Superior temporal gyrus (tissue), 1 donor: ENCODE measurements at regions not wholly inside any gene's neighbourhood (a gene's known extent, or its start where the extent isn't known, plus 50 kb on each side); places are given as distances from the start of the nearest gene placed in this dataset.
A peak's percentile ranks its signal among the peaks of the same experiment; 100 is the strongest.
"Not testable (repeated sequence)": the region's sequence is repeated elsewhere in the genome, so short reads cannot be mapped to it uniquely, and the experiment has no call there.

Experiments used
- DNase-seq: peaks from one replicate; pipeline ENCODE4 v3.0.0-alpha.2; 2016; ENCODE audit errors: extremely low spot score

DNA sequence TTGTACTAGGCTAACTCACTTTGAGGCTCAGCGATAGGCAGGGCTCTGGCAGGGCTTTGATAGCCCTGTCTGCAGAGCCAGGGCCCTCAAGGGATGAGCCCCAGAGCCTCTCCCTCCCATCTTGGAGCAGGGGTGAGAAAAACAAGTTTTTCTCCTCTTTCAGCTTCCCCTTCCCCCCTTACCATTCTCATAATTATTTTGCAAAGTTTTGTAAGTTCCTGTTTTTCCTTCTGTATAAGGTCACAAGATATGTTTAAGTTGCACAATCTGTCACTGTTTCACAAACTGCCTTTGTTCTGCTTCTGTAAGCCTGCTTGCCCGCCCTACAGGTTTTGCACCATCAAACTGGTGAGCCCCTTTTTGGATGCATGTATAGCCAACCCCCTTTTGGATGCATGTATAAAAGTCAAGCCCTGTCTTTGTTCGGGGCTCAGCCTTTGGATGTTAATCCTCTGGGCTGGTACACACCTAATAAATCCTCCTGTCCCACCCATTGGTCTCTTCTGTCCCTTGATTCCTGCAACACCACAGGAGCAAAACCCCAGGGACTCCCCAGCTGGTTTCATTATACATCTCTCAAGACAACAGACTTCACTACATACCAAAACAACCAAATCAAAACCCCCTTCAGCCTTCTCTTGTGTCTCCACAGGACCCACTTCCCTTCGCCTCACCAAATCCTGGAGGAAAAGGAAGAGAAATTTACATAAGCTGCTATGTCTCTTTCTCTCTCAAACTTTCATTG, 52.5 kb upstream of the RESF1 start:
- no peak for DNase-seq

DNA sequence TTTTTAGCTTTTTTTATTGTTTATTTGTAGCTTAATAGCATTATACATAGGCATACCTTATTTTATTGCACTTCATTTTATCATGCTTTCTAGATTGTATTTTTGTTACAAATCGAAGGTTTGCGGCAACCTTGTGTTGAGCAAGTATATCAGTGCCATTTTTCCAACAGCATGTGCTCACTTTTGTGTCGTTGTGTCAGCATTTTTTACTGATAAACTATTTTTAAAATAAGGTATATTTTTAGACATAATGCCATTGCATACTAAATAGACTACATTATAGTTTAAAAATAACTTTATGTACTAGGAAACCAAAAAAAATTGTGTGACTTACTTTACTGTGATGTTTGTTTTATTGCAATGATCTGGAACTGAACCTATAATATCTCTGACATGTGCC, 56.2 kb upstream of the RESF1 start:
- no peak for DNase-seq

DNA sequence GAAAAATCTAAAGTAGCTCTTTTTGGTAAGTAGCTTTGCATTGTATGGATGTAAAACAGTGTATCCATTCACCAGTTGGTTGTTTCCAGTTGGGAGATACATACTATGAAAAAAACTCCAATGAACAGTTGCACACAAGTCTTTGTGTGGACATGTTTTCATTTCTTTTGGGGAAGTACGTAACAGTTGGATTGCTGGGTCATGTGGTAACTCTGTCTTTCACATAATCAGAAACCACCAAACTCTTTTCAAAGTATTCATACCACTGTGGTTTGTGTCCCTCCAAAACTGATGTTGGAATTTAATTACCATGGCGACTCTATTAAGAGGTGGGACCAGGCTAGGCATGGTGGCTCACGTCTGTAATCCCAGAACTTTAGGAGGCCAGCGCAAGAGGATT, 58.9 kb upstream of the RESF1 start:
- no peak for DNase-seq

DNA sequence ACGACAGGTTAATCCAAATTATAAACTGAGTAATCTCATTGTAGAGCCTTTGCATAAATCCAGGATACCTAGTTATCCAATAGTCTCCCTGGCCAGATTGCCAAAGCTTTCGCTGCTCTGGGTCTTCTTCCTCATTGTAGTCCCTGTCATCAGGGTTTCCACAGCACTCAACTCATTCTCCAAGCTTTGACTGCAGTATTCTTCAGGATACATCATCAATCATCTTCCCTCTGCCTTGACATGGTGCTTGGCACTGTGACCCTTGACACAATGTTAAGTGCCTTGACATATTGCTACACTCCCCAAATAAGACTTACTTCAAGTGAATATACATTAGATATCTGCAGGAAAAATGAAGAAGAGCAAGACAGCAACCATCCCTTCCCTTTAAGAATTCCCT, 60.1 kb upstream of the RESF1 start:
- no peak for DNase-seq

DNA sequence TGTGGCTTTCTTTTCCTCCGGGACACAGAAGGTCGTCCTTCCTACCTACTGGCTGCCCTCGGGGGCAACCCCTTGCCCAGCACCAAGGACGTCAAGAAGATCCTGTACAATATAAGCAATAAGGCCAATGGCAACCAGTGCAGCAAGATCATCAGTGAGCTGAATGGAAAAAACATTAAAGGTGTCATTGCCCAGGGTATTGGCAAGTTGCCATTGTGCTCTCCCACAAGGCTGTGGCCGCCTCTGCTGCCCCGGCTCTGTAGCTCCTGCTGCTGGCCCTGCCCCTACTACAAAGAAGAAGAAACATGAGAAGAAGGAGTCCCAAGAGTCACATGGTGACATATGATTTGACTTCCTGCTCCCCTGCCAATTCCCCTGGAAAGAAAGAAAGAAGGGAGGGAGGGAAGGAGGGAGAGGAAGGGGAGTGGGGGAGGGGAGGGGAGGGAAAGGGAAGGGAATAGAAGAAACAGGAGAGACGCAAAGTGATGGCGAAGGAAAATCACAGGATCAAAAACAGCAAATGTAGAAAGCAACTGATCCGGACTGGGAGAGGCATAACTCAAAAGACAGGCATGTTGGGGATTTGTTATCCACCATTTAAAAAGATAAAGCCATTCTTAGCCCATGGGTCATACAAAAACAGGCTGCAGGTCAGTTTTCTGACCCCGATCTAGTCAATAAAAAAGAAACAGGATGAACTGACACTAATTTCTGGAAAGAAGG, 61.3 kb upstream of the RESF1 start:
- no peak for DNase-seq

DNA sequence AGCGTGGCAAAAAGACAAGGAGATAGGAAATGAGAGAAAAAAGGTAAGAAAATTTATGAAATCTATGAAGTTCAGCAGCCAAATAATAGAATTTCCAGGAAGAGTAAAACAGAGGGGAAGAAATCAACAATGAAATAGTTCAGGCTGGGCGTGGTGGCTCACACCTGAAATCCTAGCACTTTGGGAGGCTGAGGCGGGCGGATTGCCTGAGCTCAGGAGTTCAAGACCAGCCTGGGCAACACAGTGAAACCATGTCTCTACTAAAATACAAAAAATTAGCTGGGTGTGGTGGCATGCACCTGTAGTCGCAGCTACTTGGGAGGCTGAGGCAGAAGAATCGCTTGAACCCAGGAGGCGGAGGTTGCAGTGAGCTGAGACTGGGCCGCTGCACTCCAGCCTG, 62.1 kb upstream of the RESF1 start:
- not testable (repeated sequence) for DNase-seq

DNA sequence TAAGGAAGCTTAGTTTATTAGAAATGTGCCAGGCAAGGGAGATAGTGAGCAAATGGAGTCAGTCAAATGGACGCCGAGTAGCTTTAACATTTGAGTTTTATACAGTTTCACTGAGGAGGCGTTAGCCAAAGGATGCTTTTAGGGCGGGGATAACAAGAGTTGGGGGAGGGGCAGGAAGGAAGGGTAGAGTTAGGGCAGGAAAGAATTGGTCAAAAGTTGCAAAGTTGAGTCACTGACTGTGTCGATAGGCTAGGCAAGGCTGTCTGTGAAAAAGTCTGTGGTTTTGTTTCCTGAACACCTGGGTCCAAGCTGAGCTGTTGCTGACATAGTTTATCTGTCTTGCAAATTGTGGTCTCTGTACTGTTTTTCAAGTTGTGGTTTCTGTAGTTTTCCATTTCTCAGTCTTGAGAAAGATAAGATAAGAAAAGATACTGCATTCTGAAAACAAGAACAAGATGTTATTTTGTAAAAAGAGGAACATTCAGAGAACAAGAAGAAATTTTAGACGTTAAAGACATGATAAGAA, 62.6 kb upstream of the RESF1 start:
- no peak for DNase-seq

DNA sequence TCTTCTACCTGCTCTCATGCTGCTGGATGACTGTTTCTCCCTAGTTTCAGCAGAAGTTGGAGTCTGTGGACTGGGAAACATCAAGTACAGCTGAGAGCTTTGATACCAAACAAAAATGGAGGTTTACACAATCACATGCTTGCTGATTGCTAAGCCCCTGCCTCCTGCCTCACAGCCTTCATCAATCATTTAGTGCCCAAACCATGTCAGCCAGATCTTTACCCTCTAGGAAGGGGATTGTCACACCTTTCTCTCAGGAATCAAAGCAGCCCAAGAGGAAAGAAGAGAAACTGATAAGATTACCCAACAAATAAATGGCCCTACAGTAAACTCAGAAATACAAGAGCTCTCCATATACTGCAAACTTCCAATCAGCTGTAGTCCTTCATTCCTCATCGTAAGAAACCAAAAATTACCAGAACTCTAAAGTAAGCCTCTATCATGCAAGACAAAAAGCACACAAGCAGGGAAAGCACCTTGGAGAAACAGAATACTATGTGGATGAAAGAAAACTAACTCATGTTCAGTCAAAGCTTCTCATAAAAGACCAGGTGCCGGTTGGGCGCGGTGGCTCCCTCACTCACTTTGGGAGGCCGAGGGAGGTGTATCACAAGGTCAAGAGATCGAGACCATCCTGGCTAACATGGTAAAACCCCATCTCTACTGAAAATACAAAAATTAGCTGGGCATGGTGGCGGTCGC, 63.6 kb upstream of the RESF1 start:
- no peak for DNase-seq

DNA sequence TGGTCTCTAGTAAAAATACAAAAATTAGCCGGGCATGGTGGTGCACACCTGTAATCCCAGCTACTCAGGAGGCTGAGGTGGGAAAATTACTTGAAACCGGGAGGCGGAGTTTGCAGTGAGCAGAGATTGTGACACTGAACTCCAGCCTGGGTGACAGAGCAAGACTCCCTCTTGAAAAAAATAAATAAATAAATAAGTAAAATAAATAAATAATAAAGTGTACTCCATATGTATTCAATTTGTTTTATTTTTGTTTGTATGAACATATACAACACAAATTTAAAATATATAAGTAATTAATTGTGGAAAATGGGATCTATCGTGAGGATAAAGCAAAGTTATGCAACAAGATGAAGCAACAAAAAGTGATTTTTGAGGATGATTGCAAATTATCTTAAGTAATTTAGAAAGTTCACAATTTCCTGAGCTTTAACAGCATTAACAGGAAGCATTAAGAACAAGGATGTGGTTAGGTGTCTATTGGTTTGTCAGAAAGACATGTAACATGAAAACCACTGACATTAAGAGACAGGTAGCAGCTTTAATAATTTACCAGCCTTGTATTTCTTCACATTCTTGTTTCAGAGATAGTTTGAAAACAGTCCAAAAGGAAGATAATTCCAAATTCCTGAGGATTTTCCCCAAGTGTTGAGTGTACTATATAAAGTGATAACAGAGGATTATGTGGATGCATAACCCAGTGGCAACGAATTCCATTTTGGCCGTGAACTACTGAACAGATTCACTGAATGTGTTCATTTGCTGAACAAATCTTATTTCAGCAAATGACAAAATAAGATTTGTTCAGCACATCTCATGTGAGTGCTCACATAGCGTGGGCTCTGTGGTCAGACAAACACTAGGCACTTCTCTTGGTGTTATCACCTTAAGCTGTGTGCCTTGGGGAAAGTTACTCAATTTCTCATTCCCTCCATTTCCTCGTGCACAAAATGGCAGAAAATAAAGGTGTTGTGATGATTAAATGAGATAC, 68.6 kb upstream of the RESF1 start:
- DNase-seq = no peak

DNA sequence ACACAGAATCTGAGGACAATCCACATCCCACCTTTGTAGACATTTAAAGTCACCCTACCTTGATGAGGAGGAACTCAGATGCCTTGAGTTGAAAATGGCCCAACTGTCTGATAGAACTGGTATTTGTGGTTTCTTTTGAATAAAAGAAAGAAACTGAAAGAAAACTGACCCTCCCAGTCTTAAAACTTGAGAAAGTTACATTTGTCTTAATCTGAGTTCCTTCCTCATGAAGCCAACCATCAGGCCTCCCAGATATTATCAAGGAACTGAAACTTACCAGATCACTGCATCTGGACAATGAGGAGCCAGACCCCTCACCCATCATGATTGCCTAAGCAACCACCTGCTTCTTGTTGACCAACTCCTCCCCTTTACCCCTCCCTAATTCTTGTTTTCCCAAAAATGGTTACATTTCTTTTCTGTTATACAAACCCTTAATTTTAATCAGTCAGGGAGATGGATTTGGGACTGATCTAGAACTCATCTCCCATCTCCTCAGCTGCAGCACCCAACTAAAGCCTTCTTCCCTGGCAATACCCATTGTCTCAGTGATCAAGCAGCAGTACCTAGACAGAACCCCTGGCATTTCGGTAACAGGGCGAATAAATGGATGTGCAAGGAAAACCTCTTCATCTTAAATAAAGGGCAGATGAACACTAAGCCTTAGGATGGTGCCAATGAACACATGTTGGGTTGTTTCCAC, 72.0 kb upstream of the RESF1 start:
- no peak for DNase-seq

DNA sequence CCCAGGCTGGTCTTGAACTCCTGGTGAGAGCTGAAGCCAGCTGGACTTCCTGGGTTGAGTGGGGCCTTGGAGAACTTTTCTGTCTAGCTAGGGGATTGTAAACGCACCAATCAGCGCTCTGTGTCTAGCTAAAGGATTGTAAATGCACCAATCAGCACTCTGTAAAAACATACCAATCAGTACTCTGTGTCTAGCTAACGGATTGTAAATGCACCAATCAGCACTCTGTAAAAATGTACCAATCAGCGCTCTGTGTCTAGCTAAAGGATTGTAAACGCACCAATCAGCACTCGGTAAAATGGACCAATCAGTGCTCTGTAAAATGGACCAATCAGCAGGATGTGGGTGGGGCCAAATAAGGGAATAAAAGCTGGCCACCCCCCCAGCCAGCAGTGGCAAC, 76.5 kb upstream of the RESF1 start:
- DNase-seq = not testable (repeated sequence)

DNA sequence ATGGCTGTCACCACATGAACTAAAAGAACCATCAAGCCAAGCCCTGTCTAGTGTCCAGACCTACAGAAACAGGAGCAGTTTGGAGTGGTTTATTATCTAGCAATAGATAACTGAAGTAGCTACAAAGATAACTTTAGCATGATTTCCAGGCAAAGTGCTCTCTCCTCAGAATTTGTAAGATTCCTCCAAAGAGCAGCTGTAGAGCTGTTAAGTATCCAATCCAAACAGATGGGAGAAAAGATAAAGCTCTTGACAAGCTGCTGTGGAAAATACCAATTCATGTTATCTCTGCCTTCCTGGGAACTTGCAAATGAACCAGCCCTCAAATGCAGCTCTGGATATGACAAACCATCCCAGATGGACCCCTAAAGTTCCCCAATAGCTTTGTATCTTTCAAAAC, 78.9 kb upstream of the RESF1 start:
- peak; percentile 34 for DNase-seq

DNA sequence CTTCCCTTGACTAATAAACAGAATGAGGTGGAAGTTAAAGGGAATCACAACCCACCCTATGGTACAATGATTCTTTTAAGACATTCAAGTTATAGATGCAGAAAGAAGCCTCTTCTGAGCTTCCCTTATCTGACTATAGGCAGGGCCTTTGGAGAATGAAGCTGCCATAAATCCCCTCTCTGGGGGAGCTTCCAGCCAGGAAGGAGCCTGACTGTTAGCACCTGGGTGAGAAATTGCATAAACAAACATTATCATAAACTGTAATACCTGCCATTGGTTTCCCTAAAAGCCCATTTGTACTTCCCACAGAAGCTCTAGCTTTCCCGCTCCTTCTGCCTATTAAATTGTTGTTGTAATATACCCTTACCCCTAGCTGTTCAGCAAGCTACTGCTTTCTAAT, 81.3 kb upstream of the RESF1 start:
- DNase-seq = no peak

DNA sequence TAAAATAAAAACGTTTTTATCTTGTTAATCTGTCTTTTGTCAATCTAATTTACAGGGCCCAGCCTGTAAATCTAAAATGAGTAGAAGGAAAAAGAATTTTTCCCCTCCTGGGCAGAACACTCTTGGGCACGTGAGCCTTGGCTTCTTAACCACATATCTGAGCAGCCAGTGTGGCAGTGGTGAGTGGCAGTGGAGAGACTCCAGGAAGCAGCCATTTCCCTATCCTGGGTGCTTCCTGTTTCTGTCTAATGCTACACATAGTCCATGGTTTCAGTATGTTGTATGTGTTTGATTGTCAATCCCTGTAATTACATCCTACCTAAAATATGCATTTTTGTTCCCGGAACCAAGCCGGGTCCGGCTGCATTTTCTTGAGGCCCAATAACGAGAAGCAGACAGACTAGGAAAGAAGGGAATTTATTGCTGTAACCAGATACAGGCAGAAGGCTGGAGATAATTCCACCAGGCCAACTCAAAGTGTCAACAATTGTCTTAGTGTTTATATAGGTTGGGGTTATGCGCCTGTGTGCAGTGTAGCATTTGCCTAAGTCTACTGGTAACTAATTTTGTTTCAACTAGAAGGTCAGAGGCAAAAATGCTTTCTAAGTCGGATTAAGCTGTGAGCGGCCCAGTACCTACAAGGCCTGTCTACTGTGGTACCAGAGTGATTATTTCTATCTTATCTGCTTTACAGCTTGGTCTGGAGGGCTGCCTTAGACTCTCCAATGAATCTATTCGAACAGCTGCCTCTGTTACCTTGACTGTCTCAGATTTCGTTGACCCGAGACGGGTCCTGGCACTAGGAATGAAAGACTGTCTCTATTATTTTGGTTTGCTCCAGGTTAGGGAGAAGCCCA, 82.4 kb upstream of the RESF1 start:
- no peak for DNase-seq

DNA sequence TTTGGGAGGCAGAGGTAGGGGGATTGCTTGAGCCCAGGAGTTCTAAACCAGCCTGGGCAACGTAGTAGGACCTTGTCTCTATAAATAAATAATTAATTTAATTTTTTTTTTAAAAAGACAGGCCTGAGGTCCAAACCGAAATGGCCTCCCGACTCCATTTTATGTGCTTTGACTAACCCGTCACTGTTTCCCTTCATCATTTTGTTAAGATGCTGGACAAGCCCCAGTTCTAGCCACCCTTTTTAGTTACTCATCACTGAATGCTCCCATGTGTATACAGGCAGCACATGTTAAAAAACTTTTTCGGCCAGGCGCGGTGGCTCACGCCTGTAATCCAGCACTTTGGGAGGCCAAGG, 83.6 kb upstream of the RESF1 start:
- DNase-seq = no peak

DNA sequence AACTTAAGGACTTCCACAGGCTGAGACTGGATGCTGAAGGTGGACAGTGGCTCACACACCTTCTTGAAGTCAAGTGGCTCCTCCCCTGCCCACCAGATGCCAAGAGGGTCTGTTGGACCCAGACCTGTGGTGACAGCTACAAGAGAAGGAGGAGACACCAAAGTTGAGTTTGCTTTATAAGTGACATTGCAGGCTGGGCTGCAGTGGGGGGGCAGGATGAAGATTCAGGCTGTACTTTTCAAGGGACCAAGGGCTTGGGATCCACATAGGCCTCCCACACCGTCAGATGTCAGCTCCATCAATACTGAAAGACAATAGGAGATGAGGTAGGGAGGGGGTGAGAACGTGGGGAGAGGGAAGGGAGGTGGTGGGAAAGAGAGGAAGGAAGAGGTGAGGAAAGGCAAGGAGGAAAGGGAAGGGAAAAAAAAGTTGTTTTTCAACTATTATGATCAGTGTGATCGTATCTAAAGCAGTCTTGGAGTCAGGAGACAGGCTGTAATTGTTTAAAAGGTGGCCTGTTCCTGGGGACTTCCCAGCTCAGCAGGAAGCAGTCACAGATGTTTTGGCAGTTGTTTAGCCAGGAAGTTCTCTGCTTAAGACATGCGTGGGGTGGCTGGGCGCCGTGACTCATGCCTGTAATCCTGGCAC, 84.1 kb upstream of the RESF1 start:
- no peak for DNase-seq

DNA sequence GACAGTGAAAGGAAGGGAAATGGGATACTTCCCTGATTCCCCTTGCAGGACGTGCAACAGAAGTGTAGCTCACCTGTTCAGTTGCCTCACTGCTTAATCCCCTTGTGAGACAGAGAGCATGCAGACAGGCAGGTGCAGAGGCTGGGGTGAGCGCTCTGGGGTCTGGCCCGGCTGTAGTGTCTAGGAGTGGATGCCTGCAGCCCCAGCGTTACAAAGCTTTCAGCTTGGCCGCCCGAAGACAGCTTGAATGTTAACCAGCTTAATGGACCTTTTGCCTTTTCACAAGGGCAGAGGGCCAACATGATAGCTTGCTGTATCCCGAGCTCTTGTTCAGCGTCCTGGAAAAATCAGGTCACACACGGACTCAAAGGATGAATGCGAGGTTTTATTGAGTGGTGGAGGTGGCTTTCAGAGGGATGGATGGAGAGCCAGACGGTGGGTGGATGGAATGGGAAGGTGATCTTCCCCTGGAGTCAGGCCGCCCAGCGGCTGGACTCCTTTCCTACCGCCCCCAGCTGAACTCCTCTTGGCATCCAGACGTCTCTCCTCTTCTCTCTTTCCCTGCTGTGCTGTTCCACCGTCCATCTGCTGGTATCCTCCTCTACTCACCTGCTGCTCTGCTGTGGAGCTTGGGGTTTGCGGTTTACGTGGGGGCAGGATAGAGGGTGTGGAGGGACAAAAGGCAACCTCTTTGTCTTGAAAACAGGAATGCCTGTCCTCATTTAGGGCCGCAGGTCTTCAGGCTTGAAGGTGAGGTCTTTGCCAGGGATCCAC, 86.2 kb upstream of the RESF1 start:
- DNase-seq = no peak

DNA sequence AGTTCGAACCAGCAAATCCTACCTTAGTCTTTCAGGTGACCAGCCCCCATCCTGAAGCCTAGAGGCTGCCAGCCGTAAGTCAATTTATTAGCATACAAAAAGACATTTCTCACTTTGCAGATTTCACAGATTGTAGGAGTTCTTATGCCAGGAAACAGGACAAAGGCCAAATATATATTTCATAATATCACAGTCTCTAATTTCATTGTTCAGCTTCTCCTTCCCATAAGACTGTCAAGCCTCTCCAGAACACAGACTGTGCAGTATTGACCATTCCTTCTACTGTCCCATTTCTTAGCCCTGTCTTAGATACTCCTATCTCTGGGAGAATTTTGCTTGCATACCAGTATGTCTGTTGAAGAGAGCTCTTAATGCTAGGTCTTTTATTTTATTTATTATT, 89.2 kb upstream of the RESF1 start:
- DNase-seq = no peak

DNA sequence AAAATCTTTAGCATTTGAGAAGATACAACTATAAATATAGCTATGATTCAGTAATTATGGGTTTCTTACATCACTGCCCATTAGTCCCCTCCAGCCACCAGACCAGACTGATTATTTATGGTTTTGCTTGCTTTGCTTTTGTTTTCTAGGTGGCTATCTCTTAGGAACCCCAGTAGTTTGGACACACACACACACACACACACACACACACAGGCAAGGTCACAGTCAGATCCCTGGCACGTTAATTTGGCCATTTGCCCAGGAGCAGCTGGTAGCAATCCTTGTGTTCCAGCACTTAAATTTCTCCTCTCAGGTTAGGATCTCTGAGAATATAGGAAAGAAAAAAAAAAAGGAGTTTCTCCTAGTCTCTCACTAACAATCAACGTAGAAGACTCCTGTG, 90.2 kb upstream of the RESF1 start:
- no peak for DNase-seq
